PC-9 (cell line): ENCODE measurements at regions not wholly inside any gene's neighbourhood (a gene's known extent, or its start where the extent isn't known, plus 50 kb on each side); places are given as distances from the start of the nearest gene placed in this dataset.
A peak's percentile ranks its signal among the peaks of the same experiment; 100 is the strongest.

Source experiments
- BruUV-seq: library from RNA; stranded (reverse); fragments of 400-500 nt; replicated peaks from 2 replicates; lab custom pipeline; 2021; lab: Mats Ljungman, UMichigan
- CTCF ChIA-PET: fragments of 300-600 bp; sonication (Branson Sonifier 250); formaldehyde crosslinking; loops from one replicate; lab custom pipeline; 2022; ENCODE audit warnings: antibody characterized with exemption; lab: Charles Lee
- POLR2A ChIA-PET: fragments of 300-600 bp; sonication (Branson Sonifier 250); formaldehyde crosslinking; loops from one replicate; lab custom pipeline; 2022; ENCODE audit warnings: antibody characterized with exemption; ENCODE audit not compliant: unreplicated experiment; lab: Charles Lee
- DNase-seq, 2 experiments: peaks; one replicate each; pipeline versions ENCODE4 v3.0.0 to v3.0.0-alpha.2; 2015 to 2022; ENCODE audit warnings: mixed read lengths in 1 of 2
- H2AFZ ChIP-seq: fragments of 200-600 bp; sonication (generic); 2 replicates; pipeline ENCODE4 v1.8.1; 2017; ENCODE audit warnings: antibody characterized with exemption
- H3F3A ChIP-seq: fragments of 200-600 bp; sonication (generic); 2 replicates; pipeline ENCODE4 v1.8.1; 2017; ENCODE audit warnings: antibody characterized with exemption, mild to moderate bottlenecking, low read depth; ENCODE audit not compliant: insufficient read depth
- H3K27ac ChIP-seq: fragments of 200-600 bp; sonication (generic); 2 replicates; pipeline ENCODE4 v1.6.1; 2016; ENCODE audit warnings: mixed run types
- H3K27me3 ChIP-seq: fragments of 200-600 bp; sonication (generic); 2 replicates; pipeline ENCODE4 v1.6.1; 2016; ENCODE audit warnings: low read depth, mixed run types; ENCODE audit not compliant: insufficient read depth
- H3K36me3 ChIP-seq: fragments of 200-600 bp; sonication (generic); 2 replicates; pipeline ENCODE4 v1.6.1; 2016; ENCODE audit warnings: low read depth, mixed run types
- H3K4me1 ChIP-seq: fragments of 200-600 bp; sonication (generic); replicated peaks from 2 replicates; pipeline ENCODE4 v1.6.1; 2016; ENCODE audit warnings: mixed run types; ENCODE audit not compliant: insufficient read depth
- H3K4me2 ChIP-seq: fragments of 200-600 bp; sonication (generic); 2 replicates; pipeline ENCODE4 v1.6.1; 2017; ENCODE audit warnings: mixed run types
- H3K4me3 ChIP-seq: fragments of 200-600 bp; sonication (generic); 2 replicates; pipeline ENCODE4 v1.6.1; 2016; ENCODE audit warnings: mixed run types
- H3K79me2 ChIP-seq: fragments of 200-600 bp; sonication (generic); 2 replicates; pipeline ENCODE4 v1.6.1; 2017; ENCODE audit warnings: low read depth, mixed run types
- H3K9me2 ChIP-seq: fragments of 200-600 bp; sonication (generic); 2 replicates; pipeline ENCODE4 v1.8.1; 2017; ENCODE audit warnings: mild to moderate bottlenecking; ENCODE audit not compliant: insufficient read depth
- H3K9me3 ChIP-seq: fragments of 200-600 bp; sonication (generic); 2 replicates; pipeline ENCODE4 v1.8.1; 2016; ENCODE audit warnings: low read depth; ENCODE audit not compliant: insufficient read depth
- H4K20me1 ChIP-seq: fragments of 200-600 bp; sonication (generic); 2 replicates; pipeline ENCODE4 v1.8.1; 2017; ENCODE audit not compliant: insufficient read depth
- EZH2 ChIP-seq: fragments of 200-600 bp; sonication (generic); IDR thresholded peaks from 2 replicates; pipeline ENCODE4 v1.8.0; 2017; ENCODE audit warnings: antibody characterized with exemption, low read depth
- intact Hi-C: fragments of 100-400 bp; cut with micrococcal nuclease; formaldehyde crosslinking; loops from one replicate; pipeline ENCODE4 v1.10.0; 2022; ENCODE audit not compliant: unreplicated experiment
- TF ChIP-seq, protein P1 (sequence below): fragments of 200-600 bp; sonication (generic); conservative IDR thresholded peaks from 2 replicates; pipeline ENCODE4 v1.6.1; 2017; ENCODE audit warnings: mixed run types, antibody characterized with exemption, mild to moderate bottlenecking, moderate library complexity

DNA sequence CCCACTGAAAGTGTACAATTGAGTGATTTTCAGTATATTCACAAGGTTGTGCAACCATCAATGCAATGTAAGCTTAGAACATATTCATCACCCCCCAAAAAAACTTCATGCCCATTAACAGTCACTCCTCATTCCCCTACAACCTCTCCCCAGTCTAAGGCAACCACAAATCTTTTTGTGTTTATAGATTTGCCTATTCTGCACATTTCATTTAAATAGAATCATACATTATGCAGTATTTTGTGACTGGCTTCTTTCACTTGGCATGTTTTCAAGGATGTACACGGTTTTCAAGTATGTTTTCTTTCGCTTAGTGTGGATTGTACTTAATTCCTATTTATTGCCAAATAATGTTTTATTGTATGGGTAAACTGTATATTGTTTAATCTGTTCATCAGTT is 95.6 kb upstream of the ADRA1D start:
- Histone ChIP-seq H3K4me1 (peaks cover 4% of the 10 kb centered on the region; the same call in 1 of the 2 replicates), H3K4me3 (no peak overlapping the region), H3F3A (no peaks in the 10 kb centered on the region; the same call in 1 of the 2 replicates), H3K9me2 (no peaks in the 10 kb centered on the region), H2AFZ (no peak overlapping the region), H3K36me3 (no peaks in the 10 kb centered on the region), H3K4me2 (no peak overlapping the region), H3K79me2 (no peaks in the 10 kb centered on the region), H3K27ac (no peak overlapping the region), H4K20me1 (no peaks in the 10 kb centered on the region), H3K9me3 (0 out of 2 replicates have a peak, but pooled peaks cover 5% of the 10 kb centered on the region), H3K27me3 (no peaks in the 10 kb centered on the region)
- intact Hi-C loops = no loop called here
- no peak for DNase-seq
- BruUV-seq = no TSS peak
- CTCF ChIA-PET = no interaction called here
- POLR2A ChIA-PET = no interaction called here
- TF ChIP-seq EZH2 = no peak
- TF ChIP-seq, protein P1, sequence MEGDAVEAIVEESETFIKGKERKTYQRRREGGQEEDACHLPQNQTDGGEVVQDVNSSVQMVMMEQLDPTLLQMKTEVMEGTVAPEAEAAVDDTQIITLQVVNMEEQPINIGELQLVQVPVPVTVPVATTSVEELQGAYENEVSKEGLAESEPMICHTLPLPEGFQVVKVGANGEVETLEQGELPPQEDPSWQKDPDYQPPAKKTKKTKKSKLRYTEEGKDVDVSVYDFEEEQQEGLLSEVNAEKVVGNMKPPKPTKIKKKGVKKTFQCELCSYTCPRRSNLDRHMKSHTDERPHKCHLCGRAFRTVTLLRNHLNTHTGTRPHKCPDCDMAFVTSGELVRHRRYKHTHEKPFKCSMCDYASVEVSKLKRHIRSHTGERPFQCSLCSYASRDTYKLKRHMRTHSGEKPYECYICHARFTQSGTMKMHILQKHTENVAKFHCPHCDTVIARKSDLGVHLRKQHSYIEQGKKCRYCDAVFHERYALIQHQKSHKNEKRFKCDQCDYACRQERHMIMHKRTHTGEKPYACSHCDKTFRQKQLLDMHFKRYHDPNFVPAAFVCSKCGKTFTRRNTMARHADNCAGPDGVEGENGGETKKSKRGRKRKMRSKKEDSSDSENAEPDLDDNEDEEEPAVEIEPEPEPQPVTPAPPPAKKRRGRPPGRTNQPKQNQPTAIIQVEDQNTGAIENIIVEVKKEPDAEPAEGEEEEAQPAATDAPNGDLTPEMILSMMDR = no peak

DNA sequence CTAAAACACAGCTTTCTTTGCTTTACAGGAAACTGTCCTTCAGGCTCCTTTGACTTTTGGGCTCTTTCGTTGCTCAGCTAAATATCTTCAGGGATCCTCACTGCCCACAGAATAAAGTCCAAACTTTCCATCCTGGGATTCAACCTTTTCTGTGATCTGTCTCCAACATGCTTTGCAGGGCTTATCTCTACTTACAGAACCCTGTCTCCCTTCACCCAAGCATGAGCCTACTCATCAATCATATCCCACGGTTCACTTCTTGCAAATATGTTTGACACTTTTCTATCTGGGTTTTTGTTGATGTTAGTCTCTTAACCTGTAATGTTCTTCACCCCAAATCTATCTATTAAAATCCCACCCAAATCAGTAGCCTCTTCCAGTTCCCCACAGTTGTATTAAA is 93.5 kb upstream of the ADRA1D start:
- no peaks in the 10 kb centered on the region for H4K20me1 ChIP-seq
- ChIA-PET POLR2A (no interaction called here), CTCF (no interaction called here)
- H3K4me2 ChIP-seq = no peak overlapping the region
- BruUV-seq = no TSS peak
- no peak overlapping the region for H2AFZ ChIP-seq
- intact Hi-C loops = no loop called here
- TF ChIP-seq, protein P1 = no peak
- no peak for TF ChIP-seq EZH2
- peaks cover 4% of the 10 kb centered on the region; the same call in 1 of the 2 replicates for H3K4me1 ChIP-seq
- H3K27ac ChIP-seq = no peak overlapping the region
- no peaks in the 10 kb centered on the region for H3K36me3 ChIP-seq
- no peak for DNase-seq
- no peaks in the 10 kb centered on the region for H3K9me2 ChIP-seq
- H3K9me3 ChIP-seq = 0 out of 2 replicates have a peak, but pooled peaks cover 5% of the 10 kb centered on the region
- H3K27me3 ChIP-seq = no peaks in the 10 kb centered on the region
- no peak overlapping the region for H3K4me3 ChIP-seq
- H3K79me2 ChIP-seq = no peaks in the 10 kb centered on the region
- no peaks in the 10 kb centered on the region; the same call in 1 of the 2 replicates for H3F3A ChIP-seq

DNA sequence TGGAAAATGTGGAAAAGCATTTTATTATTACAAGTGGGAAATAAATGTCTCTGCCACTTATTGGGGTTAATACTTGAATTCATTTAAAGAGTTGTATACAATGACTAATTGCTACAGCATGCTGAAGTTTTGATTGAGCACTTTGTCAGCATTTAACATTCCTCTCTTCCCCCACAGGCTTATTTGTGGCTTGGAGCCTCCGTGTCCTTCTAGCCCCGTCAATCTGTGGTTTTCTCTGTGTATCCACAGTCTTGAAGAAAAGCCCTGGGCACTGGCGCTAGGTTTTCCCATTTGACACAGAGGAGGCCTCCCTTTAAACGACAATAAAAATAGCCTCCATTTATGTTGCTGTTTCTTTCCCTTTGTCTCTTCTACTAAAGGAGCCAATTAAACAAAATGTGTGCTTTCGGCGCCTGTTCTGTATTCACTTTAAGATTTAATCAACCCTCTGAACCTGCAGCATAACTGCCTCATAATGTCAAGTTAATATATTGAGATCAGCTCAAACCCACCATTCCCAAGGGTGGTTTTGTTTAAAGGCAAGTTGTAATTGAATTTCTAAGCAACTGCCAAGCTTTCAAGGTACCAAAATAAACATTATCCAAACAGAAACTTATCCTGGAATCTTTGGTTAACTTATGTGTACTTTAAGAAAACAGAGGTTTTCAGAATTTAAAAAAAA is 92.9 kb upstream of the ADRA1D start:
- Histone ChIP-seq H3K4me3 (no peak overlapping the region), H3K4me1 (peaks cover 4% of the 10 kb centered on the region; the same call in 1 of the 2 replicates), H3K9me3 (0 out of 2 replicates have a peak, but pooled peaks cover 5% of the 10 kb centered on the region), H3K27me3 (no peaks in the 10 kb centered on the region), H3K27ac (no peak overlapping the region), H3F3A (no peaks in the 10 kb centered on the region; the same call in 1 of the 2 replicates), H4K20me1 (no peaks in the 10 kb centered on the region), H3K36me3 (no peaks in the 10 kb centered on the region), H3K4me2 (no peak overlapping the region), H3K9me2 (no peaks in the 10 kb centered on the region), H2AFZ (0 out of 2 replicates have a peak overlapping the region, but pooled peaks have one; percentile 3), H3K79me2 (no peaks in the 10 kb centered on the region)
- intact Hi-C loops = no loop called here
- peak in 1 of 2 experiments; percentile 52 for DNase-seq
- ChIA-PET CTCF (no interaction called here), POLR2A (no interaction called here)
- TF ChIP-seq EZH2 = no peak
- TF ChIP-seq, protein P1 = no peak
- no TSS peak for BruUV-seq
